ENCODE measurements at regions not wholly inside any gene's neighbourhood (a gene's known extent, or its start where the extent isn't known, plus 50 kb on each side); places are given as distances from the start of the nearest gene placed in this dataset.

DNA sequence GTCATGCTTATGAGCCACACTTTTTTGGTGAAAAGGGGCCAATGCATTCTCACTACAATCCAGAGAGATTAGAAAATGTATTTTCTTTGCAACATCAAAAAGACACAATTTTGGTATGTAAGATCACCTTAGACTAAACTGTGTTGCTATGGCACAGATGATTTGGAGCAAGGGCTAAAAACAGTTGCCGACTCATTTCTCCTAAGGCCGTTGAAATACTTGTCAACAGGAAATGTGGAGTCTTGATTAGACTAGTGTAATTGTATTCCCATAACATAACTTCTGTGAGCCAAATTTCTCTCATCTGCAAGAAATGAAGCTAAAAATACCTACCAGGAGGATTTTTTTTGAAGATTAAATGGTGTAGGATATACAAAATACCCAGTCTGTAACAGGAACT, 2547.7 kb downstream of the ARAP2 start:
- no peak for TF ChIP-seq GATA2 (IDR thresholded peaks at IDR 0.05; ENCODE audit: low read depth, low read length)
- TF ChIP-seq GATA3 (IDR thresholded peaks at IDR 0.05; ENCODE audit: low read depth, low read length) = no peak

Data from SH-SY5Y (cell line).